HepG2 (cell line): ENCODE measurements at regions not wholly inside any gene's neighbourhood (a gene's known extent, or its start where the extent isn't known, plus 50 kb on each side); places are given as distances from the start of the nearest gene placed in this dataset.

Source experiments
- CAMTA2 ChIP-seq: sonication (generic); formaldehyde crosslinking; IDR thresholded peaks from 2 replicates; pipeline ENCODE4 v1.4.0; 2020; ENCODE audit warnings: mild to moderate bottlenecking, missing genetic modification reagents, borderline replicate concordance
- KLF9 ChIP-seq: IDR thresholded peaks from 2 replicates; pipeline ENCODE4 v1.6.1; 2016; ENCODE audit warnings: low read depth
- NR3C1 ChIP-seq: sonication (generic); formaldehyde crosslinking; IDR thresholded peaks from 2 replicates; pipeline ENCODE4 v1.4.0; 2020; ENCODE audit warnings: missing genetic modification reagents
- SMYD3 ChIP-seq: sonication (generic); formaldehyde crosslinking; IDR thresholded peaks from 2 replicates; pipeline ENCODE4 v1.8.1; 2023; ENCODE audit warnings: mild to moderate bottlenecking, missing genetic modification reagents
- SP4 ChIP-seq: sonication (generic); formaldehyde crosslinking; IDR thresholded peaks from 2 replicates; pipeline ENCODE4 v1.8.1; 2023; ENCODE audit warnings: mild to moderate bottlenecking, missing genetic modification reagents
- ZNF10 ChIP-seq: sonication (generic); formaldehyde crosslinking; IDR thresholded peaks from 2 replicates; pipeline ENCODE4 v1.4.0; 2020; ENCODE audit warnings: mild to moderate bottlenecking, low read depth, missing genetic modification reagents, borderline replicate concordance
- ZNF552 ChIP-seq: sonication (generic); formaldehyde crosslinking; IDR thresholded peaks from 2 replicates; pipeline ENCODE4 v1.9.0; 2022; ENCODE audit warnings: missing genetic modification reagents, mild to moderate bottlenecking, borderline replicate concordance
- TF ChIP-seq, protein P1 (sequence below): sonication (generic); formaldehyde crosslinking; IDR thresholded peaks from 2 replicates; pipeline ENCODE4 v1.5.0; 2020; ENCODE audit warnings: mild to moderate bottlenecking, missing genetic modification reagents, borderline replicate concordance
- TF ChIP-seq, protein P2 (sequence below): sonication (generic); formaldehyde crosslinking; IDR thresholded peaks from 2 replicates; pipeline ENCODE4 v1.5.0; 2020; ENCODE audit warnings: mild to moderate bottlenecking, missing genetic modification reagents
- TF ChIP-seq, protein P3 (sequence below): sonication (generic); formaldehyde crosslinking; IDR thresholded peaks from 2 replicates; pipeline ENCODE4 v1.5.1; 2020; ENCODE audit warnings: mild to moderate bottlenecking, missing genetic modification reagents, moderate library complexity
- TF ChIP-seq, protein P4 (sequence below): sonication (generic); formaldehyde crosslinking; IDR thresholded peaks from 2 replicates; pipeline ENCODE4 v1.4.0; 2020; ENCODE audit warnings: missing genetic modification reagents
- TF ChIP-seq, protein P5 (sequence below): sonication (generic); formaldehyde crosslinking; IDR thresholded peaks from 2 replicates; pipeline ENCODE4 v1.5.0; 2020; ENCODE audit warnings: mild to moderate bottlenecking, missing genetic modification reagents, borderline replicate concordance

DNA sequence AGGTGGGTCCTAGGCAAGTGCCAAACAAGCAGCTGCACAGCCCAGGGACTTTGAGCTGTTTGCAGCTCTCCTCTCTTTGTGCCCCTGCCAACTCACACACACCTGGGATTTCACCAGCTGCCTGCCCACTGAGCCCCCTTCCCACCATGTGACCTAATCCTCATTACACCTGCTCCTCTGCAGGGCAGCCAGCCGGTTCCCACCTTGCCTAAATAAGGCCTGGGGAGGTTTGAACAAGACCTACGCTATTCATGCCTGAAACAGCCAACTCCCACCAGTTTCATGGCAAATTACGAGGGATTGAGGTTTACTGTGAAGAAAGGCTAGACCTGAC is 92.6 kb upstream of the SOX4 start (continued):
- TF ChIP-seq KLF9 (CRISPR knock-in tag) (no peak), SP4 (CRISPR knock-in tag) (0 out of 2 replicates have a peak, but pooled peaks have one; percentile 23), SMYD3 (CRISPR knock-in tag) (no peak), ZNF552 (CRISPR knock-in tag) (no peak), ZNF10 (CRISPR knock-in tag) (no peak), CAMTA2 (CRISPR knock-in tag) (no peak), NR3C1 (CRISPR knock-in tag) (no peak)
- TF ChIP-seq, protein P1, sequence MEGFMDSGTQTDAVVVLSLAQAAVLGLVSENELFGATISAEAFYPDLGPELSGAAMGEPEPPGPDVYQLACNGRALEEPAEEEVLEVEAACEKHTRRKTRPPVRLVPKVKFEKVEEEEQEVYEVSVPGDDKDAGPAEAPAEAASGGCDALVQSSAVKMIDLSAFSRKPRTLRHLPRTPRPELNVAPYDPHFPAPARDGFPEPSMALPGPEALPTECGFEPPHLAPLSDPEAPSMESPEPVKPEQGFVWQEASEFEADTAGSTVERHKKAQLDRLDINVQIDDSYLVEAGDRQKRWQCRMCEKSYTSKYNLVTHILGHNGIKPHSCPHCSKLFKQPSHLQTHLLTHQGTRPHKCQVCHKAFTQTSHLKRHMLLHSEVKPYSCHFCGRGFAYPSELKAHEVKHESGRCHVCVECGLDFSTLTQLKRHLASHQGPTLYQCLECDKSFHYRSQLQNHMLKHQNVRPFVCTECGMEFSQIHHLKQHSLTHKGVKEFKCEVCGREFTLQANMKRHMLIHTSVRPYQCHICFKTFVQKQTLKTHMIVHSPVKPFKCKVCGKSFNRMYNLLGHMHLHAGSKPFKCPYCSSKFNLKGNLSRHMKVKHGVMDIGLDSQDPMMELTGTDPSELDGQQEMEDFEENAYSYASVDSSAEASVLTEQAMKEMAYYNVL (CRISPR knock-in tag): 0 out of 2 replicates have a peak, but pooled peaks have one; percentile 22
- TF ChIP-seq, protein P2, sequence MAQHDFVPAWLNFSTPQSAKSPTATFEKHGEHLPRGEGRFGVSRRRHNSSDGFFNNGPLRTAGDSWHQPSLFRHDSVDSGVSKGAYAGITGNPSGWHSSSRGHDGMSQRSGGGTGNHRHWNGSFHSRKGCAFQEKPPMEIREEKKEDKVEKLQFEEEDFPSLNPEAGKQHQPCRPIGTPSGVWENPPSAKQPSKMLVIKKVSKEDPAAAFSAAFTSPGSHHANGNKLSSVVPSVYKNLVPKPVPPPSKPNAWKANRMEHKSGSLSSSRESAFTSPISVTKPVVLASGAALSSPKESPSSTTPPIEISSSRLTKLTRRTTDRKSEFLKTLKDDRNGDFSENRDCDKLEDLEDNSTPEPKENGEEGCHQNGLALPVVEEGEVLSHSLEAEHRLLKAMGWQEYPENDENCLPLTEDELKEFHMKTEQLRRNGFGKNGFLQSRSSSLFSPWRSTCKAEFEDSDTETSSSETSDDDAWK (CRISPR knock-in tag): no peak
- TF ChIP-seq, protein P3, sequence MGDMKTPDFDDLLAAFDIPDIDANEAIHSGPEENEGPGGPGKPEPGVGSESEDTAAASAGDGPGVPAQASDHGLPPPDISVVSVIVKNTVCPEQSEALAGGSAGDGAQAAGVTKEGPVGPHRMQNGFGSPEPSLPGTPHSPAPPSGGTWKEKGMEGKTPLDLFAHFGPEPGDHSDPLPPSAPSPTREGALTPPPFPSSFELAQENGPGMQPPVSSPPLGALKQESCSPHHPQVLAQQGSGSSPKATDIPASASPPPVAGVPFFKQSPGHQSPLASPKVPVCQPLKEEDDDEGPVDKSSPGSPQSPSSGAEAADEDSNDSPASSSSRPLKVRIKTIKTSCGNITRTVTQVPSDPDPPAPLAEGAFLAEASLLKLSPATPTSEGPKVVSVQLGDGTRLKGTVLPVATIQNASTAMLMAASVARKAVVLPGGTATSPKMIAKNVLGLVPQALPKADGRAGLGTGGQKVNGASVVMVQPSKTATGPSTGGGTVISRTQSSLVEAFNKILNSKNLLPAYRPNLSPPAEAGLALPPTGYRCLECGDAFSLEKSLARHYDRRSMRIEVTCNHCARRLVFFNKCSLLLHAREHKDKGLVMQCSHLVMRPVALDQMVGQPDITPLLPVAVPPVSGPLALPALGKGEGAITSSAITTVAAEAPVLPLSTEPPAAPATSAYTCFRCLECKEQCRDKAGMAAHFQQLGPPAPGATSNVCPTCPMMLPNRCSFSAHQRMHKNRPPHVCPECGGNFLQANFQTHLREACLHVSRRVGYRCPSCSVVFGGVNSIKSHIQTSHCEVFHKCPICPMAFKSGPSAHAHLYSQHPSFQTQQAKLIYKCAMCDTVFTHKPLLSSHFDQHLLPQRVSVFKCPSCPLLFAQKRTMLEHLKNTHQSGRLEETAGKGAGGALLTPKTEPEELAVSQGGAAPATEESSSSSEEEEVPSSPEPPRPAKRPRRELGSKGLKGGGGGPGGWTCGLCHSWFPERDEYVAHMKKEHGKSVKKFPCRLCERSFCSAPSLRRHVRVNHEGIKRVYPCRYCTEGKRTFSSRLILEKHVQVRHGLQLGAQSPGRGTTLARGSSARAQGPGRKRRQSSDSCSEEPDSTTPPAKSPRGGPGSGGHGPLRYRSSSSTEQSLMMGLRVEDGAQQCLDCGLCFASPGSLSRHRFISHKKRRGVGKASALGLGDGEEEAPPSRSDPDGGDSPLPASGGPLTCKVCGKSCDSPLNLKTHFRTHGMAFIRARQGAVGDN: peak; percentile 31; the same call in 1 of the 2 replicates
- TF ChIP-seq, protein P4, sequence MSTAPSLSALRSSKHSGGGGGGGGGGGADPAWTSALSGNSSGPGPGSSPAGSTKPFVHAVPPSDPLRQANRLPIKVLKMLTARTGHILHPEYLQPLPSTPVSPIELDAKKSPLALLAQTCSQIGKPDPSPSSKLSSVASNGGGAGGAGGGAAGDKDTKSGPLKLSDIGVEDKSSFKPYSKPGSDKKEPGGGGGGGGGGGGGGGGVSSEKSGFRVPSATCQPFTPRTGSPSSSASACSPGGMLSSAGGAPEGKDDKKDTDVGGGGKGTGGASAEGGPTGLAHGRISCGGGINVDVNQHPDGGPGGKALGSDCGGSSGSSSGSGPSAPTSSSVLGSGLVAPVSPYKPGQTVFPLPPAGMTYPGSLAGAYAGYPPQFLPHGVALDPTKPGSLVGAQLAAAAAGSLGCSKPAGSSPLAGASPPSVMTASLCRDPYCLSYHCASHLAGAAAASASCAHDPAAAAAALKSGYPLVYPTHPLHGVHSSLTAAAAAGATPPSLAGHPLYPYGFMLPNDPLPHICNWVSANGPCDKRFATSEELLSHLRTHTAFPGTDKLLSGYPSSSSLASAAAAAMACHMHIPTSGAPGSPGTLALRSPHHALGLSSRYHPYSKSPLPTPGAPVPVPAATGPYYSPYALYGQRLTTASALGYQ (CRISPR knock-in tag): no peak
- TF ChIP-seq, protein P5, sequence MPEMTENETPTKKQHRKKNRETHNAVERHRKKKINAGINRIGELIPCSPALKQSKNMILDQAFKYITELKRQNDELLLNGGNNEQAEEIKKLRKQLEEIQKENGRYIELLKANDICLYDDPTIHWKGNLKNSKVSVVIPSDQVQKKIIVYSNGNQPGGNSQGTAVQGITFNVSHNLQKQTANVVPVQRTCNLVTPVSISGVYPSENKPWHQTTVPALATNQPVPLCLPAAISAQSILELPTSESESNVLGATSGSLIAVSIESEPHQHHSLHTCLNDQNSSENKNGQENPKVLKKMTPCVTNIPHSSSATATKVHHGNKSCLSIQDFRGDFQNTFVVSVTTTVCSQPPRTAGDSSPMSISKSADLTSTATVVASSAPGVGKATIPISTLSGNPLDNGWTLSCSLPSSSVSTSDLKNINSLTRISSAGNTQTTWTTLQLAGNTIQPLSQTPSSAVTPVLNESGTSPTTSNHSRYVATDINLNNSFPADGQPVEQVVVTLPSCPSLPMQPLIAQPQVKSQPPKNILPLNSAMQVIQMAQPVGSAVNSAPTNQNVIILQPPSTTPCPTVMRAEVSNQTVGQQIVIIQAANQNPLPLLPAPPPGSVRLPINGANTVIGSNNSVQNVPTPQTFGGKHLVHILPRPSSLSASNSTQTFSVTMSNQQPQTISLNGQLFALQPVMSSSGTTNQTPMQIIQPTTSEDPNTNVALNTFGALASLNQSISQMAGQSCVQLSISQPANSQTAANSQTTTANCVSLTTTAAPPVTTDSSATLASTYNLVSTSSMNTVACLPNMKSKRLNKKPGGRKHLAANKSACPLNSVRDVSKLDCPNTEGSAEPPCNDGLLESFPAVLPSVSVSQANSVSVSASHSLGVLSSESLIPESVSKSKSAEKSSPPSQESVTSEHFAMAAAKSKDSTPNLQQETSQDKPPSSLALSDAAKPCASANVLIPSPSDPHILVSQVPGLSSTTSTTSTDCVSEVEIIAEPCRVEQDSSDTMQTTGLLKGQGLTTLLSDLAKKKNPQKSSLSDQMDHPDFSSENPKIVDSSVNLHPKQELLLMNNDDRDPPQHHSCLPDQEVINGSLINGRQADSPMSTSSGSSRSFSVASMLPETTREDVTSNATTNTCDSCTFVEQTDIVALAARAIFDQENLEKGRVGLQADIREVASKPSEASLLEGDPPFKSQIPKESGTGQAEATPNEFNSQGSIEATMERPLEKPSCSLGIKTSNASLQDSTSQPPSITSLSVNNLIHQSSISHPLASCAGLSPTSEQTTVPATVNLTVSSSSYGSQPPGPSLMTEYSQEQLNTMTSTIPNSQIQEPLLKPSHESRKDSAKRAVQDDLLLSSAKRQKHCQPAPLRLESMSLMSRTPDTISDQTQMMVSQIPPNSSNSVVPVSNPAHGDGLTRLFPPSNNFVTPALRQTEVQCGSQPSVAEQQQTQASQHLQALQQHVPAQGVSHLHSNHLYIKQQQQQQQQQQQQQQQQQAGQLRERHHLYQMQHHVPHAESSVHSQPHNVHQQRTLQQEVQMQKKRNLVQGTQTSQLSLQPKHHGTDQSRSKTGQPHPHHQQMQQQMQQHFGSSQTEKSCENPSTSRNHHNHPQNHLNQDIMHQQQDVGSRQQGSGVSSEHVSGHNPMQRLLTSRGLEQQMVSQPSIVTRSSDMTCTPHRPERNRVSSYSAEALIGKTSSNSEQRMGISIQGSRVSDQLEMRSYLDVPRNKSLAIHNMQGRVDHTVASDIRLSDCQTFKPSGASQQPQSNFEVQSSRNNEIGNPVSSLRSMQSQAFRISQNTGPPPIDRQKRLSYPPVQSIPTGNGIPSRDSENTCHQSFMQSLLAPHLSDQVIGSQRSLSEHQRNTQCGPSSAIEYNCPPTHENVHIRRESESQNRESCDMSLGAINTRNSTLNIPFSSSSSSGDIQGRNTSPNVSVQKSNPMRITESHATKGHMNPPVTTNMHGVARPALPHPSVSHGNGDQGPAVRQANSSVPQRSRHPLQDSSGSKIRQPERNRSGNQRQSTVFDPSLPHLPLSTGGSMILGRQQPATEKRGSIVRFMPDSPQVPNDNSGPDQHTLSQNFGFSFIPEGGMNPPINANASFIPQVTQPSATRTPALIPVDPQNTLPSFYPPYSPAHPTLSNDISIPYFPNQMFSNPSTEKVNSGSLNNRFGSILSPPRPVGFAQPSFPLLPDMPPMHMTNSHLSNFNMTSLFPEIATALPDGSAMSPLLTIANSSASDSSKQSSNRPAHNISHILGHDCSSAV (CRISPR knock-in tag): no peak
